ENCODE measurements at regions not wholly inside any gene's neighbourhood (a gene's known extent, or its start where the extent isn't known, plus 50 kb on each side); places are given as distances from the start of the nearest gene placed in this dataset.
"Not testable (repeated sequence)": the region's sequence is repeated elsewhere in the genome, so short reads cannot be mapped to it uniquely, and the experiment has no call there.

DNA sequence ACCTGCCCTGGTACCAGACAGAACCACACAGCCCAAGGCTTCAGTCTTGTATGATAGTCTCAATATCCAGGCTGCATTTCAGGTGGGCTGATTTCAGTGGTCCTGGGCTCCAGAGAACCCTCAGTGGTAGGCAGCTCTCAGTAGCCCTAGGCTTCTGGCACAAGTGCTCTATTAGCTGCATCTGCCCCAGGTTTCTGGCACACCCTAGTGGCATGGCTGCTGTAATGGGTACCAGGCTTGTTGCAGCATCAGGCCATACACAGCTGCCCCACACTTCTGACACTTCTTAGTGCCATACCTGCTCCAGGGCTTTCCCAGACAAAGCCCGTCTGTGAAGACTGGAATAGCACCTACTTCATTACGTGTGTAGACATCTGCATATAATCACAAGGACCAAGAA lies 1062.2 kb upstream of the EPHA6 start:
- Mint-ChIP-seq H3K27me3 (no peaks in the 10 kb centered on the region), H3K36me3 (ENCODE audit: low read depth) (no peaks in the 10 kb centered on the region), H3K9me3 (no peaks in the 10 kb centered on the region), H3K4me3 (no peak overlapping the region), H3K4me1 (no peaks in the 10 kb centered on the region), H3K27ac (no peak overlapping the region)
- intact Hi-C loops (cut with micrococcal nuclease): no loop called here
- no peak for DNase-seq

- peaks cover 6% of the 10 kb centered on the region for H3K9me3 Mint-ChIP-seq
Measured at GRCh38 chr3:95758707-95759106, 1055.7 kb upstream of the EPHA6 start.

GRCh38 chr3:95759614-95760301 lies 1054.6 kb upstream of the EPHA6 start:
- H3K4me1 Mint-ChIP-seq: no peaks in the 10 kb centered on the region
- H3K27me3 Mint-ChIP-seq: no peaks in the 10 kb centered on the region
- peaks cover 6% of the 10 kb centered on the region for H3K9me3 Mint-ChIP-seq
- no peaks in the 10 kb centered on the region for H3K36me3 Mint-ChIP-seq (ENCODE audit: low read depth)
- intact Hi-C loops (cut with micrococcal nuclease): no loop called here
- H3K27ac Mint-ChIP-seq: no peak overlapping the region
- no peak for DNase-seq
- H3K4me3 Mint-ChIP-seq: no peak overlapping the region

More at GRCh38 chr3:95758707-95759106, 1055.7 kb upstream of the EPHA6 start:
- intact Hi-C loops (cut with micrococcal nuclease): no loop called here
- DNase-seq: no peak
- Mint-ChIP-seq H3K36me3 (ENCODE audit: low read depth) (no peaks in the 10 kb centered on the region), H3K27ac (no peak overlapping the region), H3K4me3 (no peak overlapping the region), H3K4me1 (no peaks in the 10 kb centered on the region), H3K27me3 (no peaks in the 10 kb centered on the region)

DNA sequence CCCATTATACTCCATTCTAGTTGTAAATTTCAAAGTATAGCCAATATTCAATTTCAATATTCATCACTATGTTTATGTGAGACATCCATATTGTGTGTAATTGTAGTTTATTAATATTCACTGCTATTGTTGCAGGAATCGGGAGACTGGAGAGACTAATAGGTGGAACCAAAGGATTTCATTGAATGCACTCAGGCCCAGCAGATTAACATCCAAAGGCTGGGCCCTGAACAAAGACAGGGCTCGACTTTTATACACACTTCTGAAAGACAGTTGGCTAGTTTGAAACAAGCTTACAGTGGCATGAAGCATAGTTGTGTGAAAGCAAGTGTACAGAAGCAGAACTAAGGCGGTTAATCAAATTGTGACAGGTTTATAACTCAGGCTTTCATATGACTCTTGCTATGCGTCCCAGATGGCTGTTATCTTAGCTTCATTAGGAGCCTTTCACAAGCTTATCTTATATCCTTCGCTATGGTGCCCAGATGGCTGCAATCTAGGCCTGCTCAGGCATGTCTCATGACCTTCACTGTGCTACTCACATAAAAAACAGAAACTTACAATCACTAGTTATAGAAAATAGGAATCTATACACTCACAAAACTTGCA lies 1038.8 kb upstream of the EPHA6 start:
- Mint-ChIP-seq H3K27me3 (no peaks in the 10 kb centered on the region), H3K27ac (no peak overlapping the region), H3K4me3 (no peak overlapping the region), H3K4me1 (no peaks in the 10 kb centered on the region), H3K36me3 (ENCODE audit: low read depth) (no peaks in the 10 kb centered on the region), H3K9me3 (peaks cover 8% of the 10 kb centered on the region)
- intact Hi-C loops (cut with micrococcal nuclease): no loop called here
- DNase-seq: no peak

DNA sequence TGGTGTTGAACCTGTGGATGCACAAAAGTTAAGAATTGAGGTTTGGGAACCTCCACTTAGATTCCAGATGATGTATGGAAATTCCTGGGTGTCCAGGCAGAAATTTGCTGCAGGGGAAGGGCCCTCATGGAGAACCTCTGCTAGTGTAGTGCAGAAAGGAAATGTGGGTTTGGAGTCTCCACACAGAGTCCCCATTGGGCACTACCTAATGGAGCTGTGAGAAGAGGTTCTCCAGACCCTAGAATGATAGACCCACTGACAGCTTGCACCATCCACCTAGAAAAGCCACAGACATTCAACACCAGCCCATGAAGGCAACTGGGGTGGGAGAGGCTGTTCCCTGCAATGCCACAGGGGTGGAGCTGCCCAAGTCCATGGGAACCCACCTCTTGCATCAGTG lies 1032.8 kb upstream of the EPHA6 start:
- Mint-ChIP-seq H3K27me3 (no peaks in the 10 kb centered on the region), H3K27ac (no peak overlapping the region), H3K4me3 (no peak overlapping the region), H3K9me3 (peaks cover 6% of the 10 kb centered on the region), H3K36me3 (ENCODE audit: low read depth) (no peaks in the 10 kb centered on the region), H3K4me1 (no peaks in the 10 kb centered on the region)
- DNase-seq: no peak
- intact Hi-C loops (cut with micrococcal nuclease): no loop called here

- H3K4me3 Mint-ChIP-seq: no peak overlapping the region
- no peaks in the 10 kb centered on the region for H3K27me3 Mint-ChIP-seq
- H3K4me1 Mint-ChIP-seq: no peaks in the 10 kb centered on the region
- H3K36me3 Mint-ChIP-seq (ENCODE audit: low read depth): no peaks in the 10 kb centered on the region
- no peaks in the 10 kb centered on the region for H3K9me3 Mint-ChIP-seq
- no peak for DNase-seq
- H3K27ac Mint-ChIP-seq: no peak overlapping the region
- intact Hi-C loops (cut with micrococcal nuclease): no loop called here
Measured at GRCh38 chr3:95789111-95789510, 1025.3 kb upstream of the EPHA6 start.

GRCh38 chr3:95797081-95797480 lies 1017.3 kb upstream of the EPHA6 start:
- intact Hi-C loops (cut with micrococcal nuclease): no loop called here
- DNase-seq: no peak
- H3K9me3 Mint-ChIP-seq: no peaks in the 10 kb centered on the region
- H3K27ac Mint-ChIP-seq: no peak overlapping the region
- H3K36me3 Mint-ChIP-seq (ENCODE audit: low read depth): no peaks in the 10 kb centered on the region
- no peak overlapping the region for H3K4me3 Mint-ChIP-seq
- H3K27me3 Mint-ChIP-seq: no peaks in the 10 kb centered on the region
- no peaks in the 10 kb centered on the region for H3K4me1 Mint-ChIP-seq

DNA sequence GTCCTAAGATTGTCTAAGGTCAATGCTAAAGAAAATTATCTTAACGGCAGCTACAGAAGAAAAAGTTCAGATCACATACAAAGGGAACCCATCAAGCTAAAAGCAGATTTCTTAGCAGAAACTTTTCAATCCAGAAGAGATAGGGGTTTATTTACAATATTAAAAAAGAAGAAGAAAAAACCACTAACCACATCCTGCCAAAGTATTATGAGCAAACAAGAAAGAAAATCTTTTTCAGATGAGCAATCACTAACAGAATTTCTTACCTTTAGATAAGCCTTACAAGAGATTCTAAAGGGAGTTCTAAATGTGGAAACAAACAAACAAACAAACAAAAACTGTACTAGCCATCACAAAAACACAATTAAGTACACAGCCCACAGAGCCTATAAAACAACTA lies 1015.8 kb upstream of the EPHA6 start:
- H3K9me3 Mint-ChIP-seq: no peaks in the 10 kb centered on the region
- H3K27me3 Mint-ChIP-seq: no peaks in the 10 kb centered on the region
- DNase-seq: no peak
- H3K36me3 Mint-ChIP-seq (ENCODE audit: low read depth): no peaks in the 10 kb centered on the region
- H3K27ac Mint-ChIP-seq: no peak overlapping the region
- no peak overlapping the region for H3K4me3 Mint-ChIP-seq
- intact Hi-C loops (cut with micrococcal nuclease): no loop called here
- H3K4me1 Mint-ChIP-seq: no peaks in the 10 kb centered on the region

DNA sequence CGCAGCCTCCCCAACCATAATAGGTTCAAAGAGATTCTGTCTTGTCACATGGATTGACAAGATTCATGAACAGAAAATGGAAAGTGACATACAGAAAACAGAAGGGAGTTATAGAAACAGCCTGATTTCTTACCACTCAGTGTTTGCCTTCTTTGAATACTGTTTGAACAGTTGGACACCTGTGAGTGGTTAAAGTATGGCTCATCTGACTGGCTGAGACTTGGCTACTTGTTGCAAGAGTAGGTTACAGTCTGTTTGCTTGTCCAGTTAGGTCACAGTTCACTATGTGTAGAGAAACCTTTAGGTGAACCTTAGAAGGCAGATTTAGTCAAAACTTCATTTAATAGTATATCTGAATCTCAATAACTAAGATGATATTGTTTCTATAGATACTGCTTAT lies 1003.9 kb upstream of the EPHA6 start:
- no peak overlapping the region for H3K4me3 Mint-ChIP-seq
- peaks cover 3% of the 10 kb centered on the region for H3K9me3 Mint-ChIP-seq
- DNase-seq: no peak
- no peaks in the 10 kb centered on the region for H3K27me3 Mint-ChIP-seq
- intact Hi-C loops (cut with micrococcal nuclease): no loop called here
- no peaks in the 10 kb centered on the region for H3K4me1 Mint-ChIP-seq
- H3K27ac Mint-ChIP-seq: no peak overlapping the region
- no peaks in the 10 kb centered on the region for H3K36me3 Mint-ChIP-seq (ENCODE audit: low read depth)

DNA sequence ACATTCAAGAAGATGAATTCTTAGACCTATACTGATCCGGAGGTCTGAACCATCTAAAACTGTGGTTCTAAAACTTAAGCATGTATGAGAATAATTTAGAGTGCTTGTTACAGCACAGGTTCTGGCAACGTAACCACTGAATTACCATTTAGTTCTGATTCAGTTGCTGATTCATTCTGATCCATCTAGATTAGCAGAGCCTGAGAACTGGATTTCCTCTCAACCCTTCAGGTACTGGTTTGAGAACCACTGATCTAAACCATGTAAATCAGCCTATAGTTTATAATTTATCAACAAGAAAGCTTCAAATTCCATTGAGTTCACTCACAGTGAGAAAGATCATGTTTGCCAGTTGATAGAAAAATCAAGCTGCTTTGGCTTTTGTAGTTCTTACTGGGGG lies 1001.1 kb upstream of the EPHA6 start:
- H3K27me3 Mint-ChIP-seq: no peaks in the 10 kb centered on the region
- intact Hi-C loops (cut with micrococcal nuclease): no loop called here

DNA sequence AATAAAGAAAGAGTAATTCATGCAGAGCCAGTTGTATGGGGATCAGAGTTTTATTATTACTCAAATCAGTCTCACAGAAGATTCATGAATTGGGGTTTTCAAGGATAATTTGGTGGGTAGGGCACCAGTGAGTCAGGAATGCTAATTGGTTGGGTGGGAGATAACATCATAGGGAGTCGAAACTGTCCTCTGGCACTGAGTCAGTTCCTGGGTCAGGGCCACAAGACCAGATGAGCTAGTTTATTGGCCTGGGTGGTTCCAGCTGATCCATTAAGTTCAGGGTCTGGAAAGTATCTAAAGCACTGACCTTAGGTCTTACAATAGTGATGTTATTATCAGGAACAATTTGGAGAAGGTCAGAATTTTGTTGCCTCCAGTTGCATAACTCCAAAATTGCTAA lies 998.6 kb upstream of the EPHA6 start:
- Mint-ChIP-seq H3K4me3 (no peak overlapping the region), H3K27ac (no peak overlapping the region), H3K9me3 (peaks cover 3% of the 10 kb centered on the region), H3K4me1 (no peaks in the 10 kb centered on the region), H3K36me3 (ENCODE audit: low read depth) (no peaks in the 10 kb centered on the region), H3K27me3 (no peaks in the 10 kb centered on the region)
- DNase-seq: no peak
- intact Hi-C loops (cut with micrococcal nuclease): no loop called here

More for the DNA sequence above, 1001.1 kb upstream of the EPHA6 start:
- Mint-ChIP-seq H3K4me1 (no peaks in the 10 kb centered on the region), H3K4me3 (no peak overlapping the region), H3K36me3 (ENCODE audit: low read depth) (no peaks in the 10 kb centered on the region), H3K9me3 (peaks cover 3% of the 10 kb centered on the region), H3K27ac (no peak overlapping the region)
- DNase-seq: no peak

- no peak for DNase-seq
- H3K27ac Mint-ChIP-seq: no peak overlapping the region
- H3K36me3 Mint-ChIP-seq (ENCODE audit: low read depth): no peaks in the 10 kb centered on the region
- no peaks in the 10 kb centered on the region for H3K4me1 Mint-ChIP-seq
- no peaks in the 10 kb centered on the region for H3K9me3 Mint-ChIP-seq
- intact Hi-C loops (cut with micrococcal nuclease): no loop called here
- no peaks in the 10 kb centered on the region for H3K27me3 Mint-ChIP-seq
- no peak overlapping the region for H3K4me3 Mint-ChIP-seq
Measured at GRCh38 chr3:95826419-95826818, 988.0 kb upstream of the EPHA6 start.

DNA sequence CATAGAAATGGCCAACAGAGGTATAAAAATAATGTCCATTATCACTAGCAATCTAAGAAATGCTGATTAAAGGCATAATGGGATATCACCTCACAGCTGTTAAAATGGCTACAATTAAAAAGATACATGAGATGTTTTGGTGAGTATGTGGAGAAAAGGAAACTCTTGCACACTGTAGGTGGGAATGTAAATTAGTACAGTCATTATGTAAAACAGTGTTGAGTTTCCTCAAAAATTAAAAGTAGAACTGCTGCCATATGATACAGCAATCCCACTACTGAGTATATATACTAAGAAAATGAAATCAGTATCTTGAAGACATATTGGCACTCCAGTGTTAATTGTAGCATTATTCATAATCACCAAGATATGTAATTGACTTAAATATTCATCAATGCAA lies 982.2 kb upstream of the EPHA6 start:
- intact Hi-C loops (cut with micrococcal nuclease): no loop called here
- Mint-ChIP-seq H3K4me3 (no peak overlapping the region), H3K9me3 (peaks cover 8% of the 10 kb centered on the region), H3K27ac (no peak overlapping the region), H3K27me3 (no peaks in the 10 kb centered on the region), H3K4me1 (no peaks in the 10 kb centered on the region), H3K36me3 (ENCODE audit: low read depth) (no peaks in the 10 kb centered on the region)
- DNase-seq: no peak

- intact Hi-C loops (cut with micrococcal nuclease); H3K4me1 Mint-ChIP-seq; H3K27ac Mint-ChIP-seq; DNase-seq; H3K27me3 Mint-ChIP-seq; H3K4me3 Mint-ChIP-seq; H3K36me3 Mint-ChIP-seq (ENCODE audit: low read depth); H3K9me3 Mint-ChIP-seq: not testable (repeated sequence)
Measured at GRCh38 chr3:95860628-95861027, 953.8 kb upstream of the EPHA6 start.

- Mint-ChIP-seq H3K9me3 (no peaks in the 10 kb centered on the region), H3K4me3 (no peak overlapping the region), H3K27me3 (no peaks in the 10 kb centered on the region), H3K4me1 (no peaks in the 10 kb centered on the region), H3K27ac (no peak overlapping the region), H3K36me3 (ENCODE audit: low read depth) (no peaks in the 10 kb centered on the region)
- DNase-seq: no peak
- intact Hi-C loops (cut with micrococcal nuclease): no loop called here
Measured at GRCh38 chr3:95883801-95884200, 930.6 kb upstream of the EPHA6 start.
